ENCODE measurements at regions not wholly inside any gene's neighbourhood (a gene's known extent, or its start where the extent isn't known, plus 50 kb on each side); places are given as distances from the start of the nearest gene placed in this dataset.

DNA sequence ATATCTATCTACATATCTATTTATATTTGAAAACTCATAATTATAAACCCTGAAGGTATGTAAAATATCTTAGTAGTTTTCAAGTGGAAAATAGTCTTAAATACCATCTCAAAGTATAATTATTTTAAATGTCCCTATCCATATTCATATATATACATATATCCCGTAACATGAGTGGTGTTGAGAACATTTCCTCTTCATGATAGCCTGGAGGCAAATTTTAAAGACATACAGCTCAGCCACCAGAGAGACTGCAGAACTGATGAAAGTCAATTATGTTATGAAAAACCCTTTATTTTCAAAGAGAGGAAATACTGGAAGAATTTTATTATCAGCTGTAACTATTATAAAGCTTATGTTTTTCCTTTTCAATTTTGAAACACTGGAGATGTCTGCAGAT is 1806.7 kb upstream of the PCDH7 start:
- no peak for DNase-seq

GRCh38 chr4:28916585-28916984 is 1803.6 kb upstream of the PCDH7 start:
- no peak for DNase-seq

- DNase-seq = no peak
Measured at GRCh38 chr4:28918871-28919270, 1801.3 kb upstream of the PCDH7 start.

- no peak for DNase-seq
Measured at GRCh38 chr4:28921886-28922285, 1798.3 kb upstream of the PCDH7 start.

GRCh38 chr4:28926156-28926555 is 1794.0 kb upstream of the PCDH7 start:
- no peak for DNase-seq

DNA sequence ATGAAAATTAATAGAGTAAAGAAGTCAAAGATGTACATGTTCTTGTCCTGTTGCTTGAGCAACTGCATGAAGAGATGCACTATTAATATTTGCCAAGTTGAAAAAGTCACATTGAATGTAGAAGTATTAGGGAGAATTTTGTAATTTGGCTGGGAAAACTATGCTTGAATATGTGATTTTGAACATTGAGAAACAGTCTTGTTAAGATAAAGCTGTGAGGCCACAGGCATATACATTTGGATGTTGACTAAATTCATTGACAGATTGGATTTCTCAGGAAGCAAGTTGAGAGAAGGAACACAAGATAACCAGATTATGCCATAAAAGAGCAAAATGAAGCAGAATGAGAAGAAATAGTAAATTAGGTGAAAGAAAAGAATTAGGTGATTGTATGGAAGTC is 1777.5 kb upstream of the PCDH7 start:
- no peak for DNase-seq

- no peak for DNase-seq
Measured at GRCh38 chr4:28947374-28947773, 1772.8 kb upstream of the PCDH7 start.

- no peak for DNase-seq
Measured at GRCh38 chr4:28948501-28948900, 1771.7 kb upstream of the PCDH7 start.

GRCh38 chr4:28966982-28967381 is 1753.2 kb upstream of the PCDH7 start:
- DNase-seq = no peak

DNA sequence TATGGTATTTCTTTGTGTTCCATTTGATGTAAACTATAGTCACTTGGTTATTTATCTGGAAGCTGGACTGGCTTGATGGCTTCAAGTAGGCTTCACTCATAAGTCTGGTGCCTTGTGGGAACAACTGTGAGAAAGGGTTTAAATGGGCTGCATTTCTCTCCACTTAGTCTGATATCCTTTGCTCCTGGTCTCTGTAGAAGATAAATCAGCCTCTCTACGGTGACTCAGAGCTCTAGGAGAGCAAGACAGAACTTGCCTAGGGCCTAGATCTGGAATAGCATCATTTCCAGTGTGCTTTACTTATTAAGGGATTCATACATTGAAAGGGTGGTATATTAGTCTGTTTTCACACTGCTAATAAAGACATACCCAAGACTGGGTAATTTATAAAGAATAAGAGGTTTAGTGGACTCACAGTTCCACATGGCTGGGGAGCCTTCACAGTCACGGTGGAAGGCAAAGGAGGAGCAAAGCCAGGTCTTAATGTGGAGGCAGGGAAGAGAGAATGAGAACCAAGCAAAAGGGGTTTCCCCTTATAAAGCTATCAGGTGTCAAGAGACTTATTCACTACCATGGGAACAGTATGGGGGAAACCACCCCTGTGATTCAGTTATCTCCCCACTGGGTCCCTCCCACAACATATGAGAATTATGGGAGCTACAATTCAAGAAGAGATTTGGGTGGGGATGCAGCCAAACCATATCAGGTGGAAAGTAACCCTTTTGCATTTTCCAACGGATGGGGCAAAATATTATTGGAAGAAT is 1746.4 kb upstream of the PCDH7 start:
- DNase-seq = no peak

DNA sequence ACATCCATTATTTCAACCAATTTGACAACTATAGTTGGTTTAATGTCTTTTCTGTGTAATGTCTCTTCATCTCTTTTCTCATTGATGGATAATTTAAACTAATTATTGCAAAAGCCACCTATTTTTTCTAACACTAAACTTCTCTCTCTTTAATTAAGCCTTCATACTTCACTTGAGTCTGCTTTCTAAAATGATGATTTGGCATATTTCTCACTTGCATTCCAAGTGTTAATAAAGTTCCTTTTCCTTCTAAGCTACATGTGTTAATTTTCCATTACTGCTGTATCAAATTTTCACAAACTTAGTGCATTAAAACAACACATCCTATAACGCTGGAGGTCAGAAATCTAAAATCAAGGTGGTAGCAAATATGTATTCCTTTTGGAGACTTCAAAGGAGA is 1743.8 kb upstream of the PCDH7 start:
- no peak for DNase-seq

DNA sequence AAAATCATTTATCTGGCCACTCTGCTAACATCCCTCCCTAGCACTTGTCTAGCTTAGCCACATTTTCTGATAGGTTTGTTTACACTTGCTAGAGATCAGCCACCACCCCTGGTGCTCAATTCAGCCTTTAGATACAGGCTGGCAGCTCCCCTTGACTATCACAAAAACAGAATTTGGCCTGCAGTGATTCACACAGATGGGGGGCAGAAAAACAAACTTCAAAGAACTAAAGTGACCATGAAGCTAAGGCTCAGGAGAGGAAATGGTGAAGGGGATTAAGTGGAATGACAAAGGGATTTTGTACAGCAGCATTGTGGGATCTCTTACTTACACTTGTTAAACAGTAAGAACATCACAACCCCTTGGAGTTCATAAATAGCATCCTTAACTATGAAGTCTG is 1718.0 kb upstream of the PCDH7 start:
- no peak for DNase-seq

- DNase-seq = no peak
Measured at GRCh38 chr4:29005838-29006237, 1714.3 kb upstream of the PCDH7 start.

GRCh38 chr4:29009908-29010307 is 1710.3 kb upstream of the PCDH7 start:
- no peak for DNase-seq

- no peak for DNase-seq
Measured at GRCh38 chr4:29013341-29013740, 1706.8 kb upstream of the PCDH7 start.

- no peak for DNase-seq
Measured at GRCh38 chr4:29014555-29014954, 1705.6 kb upstream of the PCDH7 start.

DNA sequence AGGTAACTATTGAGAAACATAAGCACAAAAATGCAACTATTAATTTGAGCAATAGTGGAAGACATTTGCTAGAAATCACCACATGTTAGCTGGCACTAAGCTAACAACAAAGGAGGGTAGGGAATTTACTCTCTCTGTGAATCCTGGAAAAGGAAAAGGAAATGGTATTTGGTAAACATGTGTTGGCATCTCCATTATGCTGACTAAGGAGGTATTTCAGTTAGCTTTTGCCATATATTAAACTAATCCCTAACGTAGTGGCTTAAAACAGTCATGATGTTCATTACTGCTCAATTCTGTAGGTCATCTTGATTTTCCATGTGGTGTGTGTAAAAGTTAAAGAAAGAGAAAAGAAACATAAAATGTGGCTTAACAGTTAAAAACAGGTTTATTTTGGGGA is 1686.5 kb upstream of the PCDH7 start:
- DNase-seq = no peak

DNA sequence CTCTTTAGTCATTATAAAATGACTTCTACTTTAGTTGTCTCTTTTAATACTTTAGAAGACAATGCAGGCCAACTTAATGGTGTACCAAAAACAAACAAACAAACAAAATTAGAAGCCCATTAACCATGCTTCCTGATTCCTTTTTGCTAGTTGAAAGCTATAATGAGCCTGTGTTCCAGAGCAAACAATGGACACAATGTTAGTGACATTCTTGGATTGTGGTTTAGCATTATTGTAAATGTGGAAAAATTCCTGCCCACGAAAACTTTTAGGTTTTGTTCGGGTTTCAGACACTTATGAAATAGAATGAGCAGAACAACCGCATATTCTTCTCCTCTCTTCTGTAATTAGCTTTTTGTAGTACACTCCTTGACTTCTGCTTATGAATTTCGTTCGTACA is 1682.7 kb upstream of the PCDH7 start:
- no peak for DNase-seq

DNA sequence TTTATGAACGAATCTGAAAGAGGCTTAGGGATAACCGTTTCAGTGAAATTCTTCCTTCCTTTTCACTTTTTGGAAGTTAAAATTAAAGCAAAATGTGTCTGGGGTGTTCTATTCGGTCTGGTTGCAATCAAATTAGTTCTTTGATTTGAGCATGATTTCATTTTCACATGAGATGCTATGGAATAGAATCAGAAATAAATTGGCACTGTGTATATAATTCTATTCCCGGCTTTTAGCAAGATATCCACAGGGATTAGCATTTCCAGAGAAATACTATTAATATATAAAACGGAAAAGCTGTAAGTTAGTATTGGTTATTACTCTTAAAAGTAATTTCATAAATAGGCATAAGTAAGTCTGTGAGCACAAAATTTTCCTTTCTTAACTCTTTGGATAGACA is 1676.8 kb upstream of the PCDH7 start:
- no peak for DNase-seq

DNA sequence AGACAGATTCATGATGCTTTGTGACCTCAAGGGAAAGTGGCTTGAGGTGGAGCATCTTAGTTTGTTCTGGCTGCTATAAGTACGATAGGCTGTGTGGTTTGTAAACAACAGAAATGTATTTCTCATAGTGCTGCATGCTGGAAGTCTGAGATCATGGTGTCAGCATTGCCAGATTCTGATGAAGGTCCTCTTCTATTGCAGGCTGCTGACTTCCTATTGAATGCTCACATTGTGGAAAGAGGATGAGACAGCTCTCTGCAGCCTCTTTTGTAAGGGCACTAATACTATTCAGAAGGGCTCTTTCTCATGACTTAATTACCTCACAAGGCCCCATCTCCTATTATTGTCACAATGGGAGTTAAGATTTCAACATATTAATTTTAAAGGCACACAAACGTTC is 1674.0 kb upstream of the PCDH7 start:
- DNase-seq = no peak

- no peak for DNase-seq
Measured at GRCh38 chr4:29046781-29047180, 1673.4 kb upstream of the PCDH7 start.

- DNase-seq = no peak
Measured at GRCh38 chr4:29047341-29048041, 1672.7 kb upstream of the PCDH7 start.

- DNase-seq = peak in 1 of 2 donors; percentile 4
Measured at GRCh38 chr4:29051381-29051965, 1668.7 kb upstream of the PCDH7 start.

DNA sequence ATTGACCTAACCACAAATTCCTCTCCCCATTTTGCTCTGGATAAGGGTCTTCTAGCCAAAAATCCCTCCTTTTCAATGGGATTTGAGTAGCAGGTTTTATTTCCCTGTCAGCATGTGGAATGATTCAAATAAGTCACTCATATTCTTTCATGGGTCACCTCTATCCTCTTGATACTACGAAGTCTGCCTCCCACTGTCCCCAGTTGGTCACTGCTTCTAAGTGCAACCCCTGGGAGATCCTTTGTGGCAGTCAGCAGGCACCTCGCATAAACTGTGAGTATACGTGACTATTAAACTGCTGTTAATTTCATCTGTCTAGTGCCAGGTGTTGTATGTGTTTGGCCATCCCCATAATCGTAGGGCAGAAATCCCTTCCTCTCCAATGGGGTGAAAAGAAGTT is 1667.9 kb upstream of the PCDH7 start:
- DNase-seq = no peak
